Liver (tissue), 8 donors: ENCODE measurements at regions not wholly inside any gene's neighbourhood (a gene's known extent, or its start where the extent isn't known, plus 50 kb on each side); places are given as distances from the start of the nearest gene placed in this dataset.

ENCODE experiments used
- DNase-seq: peaks from one replicate; pipeline ENCODE4 v3.0.0-alpha.2; 2017; ENCODE audit warnings: low spot score
- H3K27ac ChIP-seq, 2 donors: one replicate each; pipeline ENCODE4 v1.7.0; 2013; ENCODE audit warnings: inconsistent platforms in 2 of 2, low read length in 2 of 2, control low read depth in 1 of 2, low read depth in 1 of 2, mild to moderate bottlenecking in 1 of 2
- H3K27me3 ChIP-seq, 4 donors: one replicate each; pipeline versions ENCODE4 v1.6.1 to v1.7.0; 2013; ENCODE audit warnings: low read length in 3 of 4, inconsistent platforms in 1 of 4, mild to moderate bottlenecking in 1 of 4, moderate library complexity in 1 of 4; ENCODE audit not compliant: control insufficient read depth in 4 of 4, insufficient read depth in 4 of 4
- H3K36me3 ChIP-seq, 4 donors: one replicate each; pipeline versions ENCODE4 v1.6.1 to v1.7.0; 2013; ENCODE audit warnings: low read length in 3 of 4, mild to moderate bottlenecking in 3 of 4, low read depth in 1 of 4, moderate library complexity in 1 of 4; ENCODE audit not compliant: control insufficient read depth in 4 of 4, insufficient read depth in 3 of 4
- H3K4me1 ChIP-seq, 4 donors: one replicate each; pipeline versions ENCODE4 v1.6.1 to v1.7.0; 2013; ENCODE audit warnings: low read length in 3 of 4, mild to moderate bottlenecking in 3 of 4, moderate library complexity in 1 of 4; ENCODE audit not compliant: control insufficient read depth in 4 of 4, insufficient read depth in 4 of 4
- H3K4me3 ChIP-seq, 3 donors: one replicate each; pipeline versions ENCODE4 v1.6.1 to v1.7.0; 2013; ENCODE audit warnings: low read length in 3 of 3, control low read depth in 1 of 3, low read depth in 1 of 3, mild to moderate bottlenecking in 1 of 3
- H3K9ac ChIP-seq, 2 donors: one replicate each; pipeline ENCODE4 v1.7.0; 2013; ENCODE audit warnings: low read length in 2 of 2, mild to moderate bottlenecking in 2 of 2, moderate library complexity in 2 of 2, control low read depth in 1 of 2, low read depth in 1 of 2
- H3K9me3 ChIP-seq, 4 donors: one replicate each; pipeline versions ENCODE4 v1.6.1 to v1.7.0; 2013; ENCODE audit warnings: low read length in 3 of 4; ENCODE audit not compliant: control insufficient read depth in 4 of 4
- ATF3 ChIP-seq: IDR thresholded peaks from 2 replicates; pipeline ENCODE4 v1.6.1; 2016; ENCODE audit warnings: antibody characterized with exemption
- CTCF ChIP-seq: fragments of 150-350 bp; IDR thresholded peaks from 2 replicates; pipeline ENCODE4 v1.5.1; 2017; ENCODE audit warnings: improper control_type of control experiment, low read depth, low read length; ENCODE audit not compliant: missing input control
- EGR1 ChIP-seq, 2 donors: IDR thresholded peaks; 2 replicates each; pipeline ENCODE4 v1.6.1; 2016 to 2018; ENCODE audit warnings: antibody characterized with exemption in 2 of 2, low read depth in 2 of 2
- FOXA1 ChIP-seq: IDR thresholded peaks from 2 replicates; pipeline ENCODE4 v1.6.1; 2016; ENCODE audit warnings: antibody characterized with exemption
- FOXA2 ChIP-seq: IDR thresholded peaks from 2 replicates; pipeline ENCODE4 v1.6.1; 2016; ENCODE audit warnings: antibody characterized with exemption
- HNF4G ChIP-seq: IDR thresholded peaks from 2 replicates; pipeline ENCODE4 v1.6.1; 2016; ENCODE audit warnings: antibody characterized with exemption
- JUND ChIP-seq, 2 donors: IDR thresholded peaks; 2 replicates each; pipeline ENCODE4 v1.6.1; 2016; ENCODE audit warnings: antibody characterized with exemption in 2 of 2
- MAX ChIP-seq: IDR thresholded peaks from 2 replicates; pipeline ENCODE4 v1.6.1; 2016; ENCODE audit warnings: antibody characterized with exemption
- RAD21 ChIP-seq, 2 donors: IDR thresholded peaks; 2 replicates each; pipeline ENCODE4 v1.6.1; 2016; ENCODE audit warnings: antibody characterized with exemption in 2 of 2, mild to moderate bottlenecking in 2 of 2
- REST ChIP-seq: IDR thresholded peaks from 2 replicates; pipeline ENCODE4 v1.6.1; 2016; ENCODE audit warnings: antibody characterized with exemption, mild to moderate bottlenecking
- RXRA ChIP-seq, 2 donors: IDR thresholded peaks; 2 replicates each; pipeline ENCODE4 v1.6.1; 2017 to 2018; ENCODE audit warnings: antibody characterized with exemption in 2 of 2, mild to moderate bottlenecking in 1 of 2
- SP1 ChIP-seq: IDR thresholded peaks from 2 replicates; pipeline ENCODE4 v1.6.1; 2018; ENCODE audit warnings: antibody characterized with exemption, mild to moderate bottlenecking
- TAF1 ChIP-seq: conservative IDR thresholded peaks from 2 replicates; pipeline ENCODE4 v1.6.1; 2016; ENCODE audit warnings: antibody characterized with exemption, mild to moderate bottlenecking
- YY1 ChIP-seq: IDR thresholded peaks from 2 replicates; pipeline ENCODE4 v1.6.1; 2016; ENCODE audit warnings: antibody characterized with exemption, mild to moderate bottlenecking
- ZBTB33 ChIP-seq: IDR thresholded peaks from 2 replicates; pipeline ENCODE4 v1.6.1; 2016; ENCODE audit warnings: antibody characterized with exemption
- WGBS: extraction: QIAGEN DNeasy Blood & Tissue Kit; methylation state at CpG from one replicate; pipeline ENCODE4 v1.1.7; 2013; 5-methylcytosine and 5-hydroxymethylcytosine counted together
- donor health status: healthy.
- donor health status: healthy.
- donor health status: healthy.
- donor health status: healthy.
- donor health status: healthy.

- no peak for TF ChIP-seq CTCF
- no peak for TF ChIP-seq TAF1
- TF ChIP-seq HNF4G: no peak
- no peak for TF ChIP-seq RXRA (IDR thresholded peaks at IDR 0.05)
These were observed 890.9 kb downstream of the VRK1 start (continued) for GRCh38 chr14:97687944-97688630.

- Histone ChIP-seq H3K9ac (no peak overlapping the region), H3K27me3 (no peaks in the 10 kb centered on the region), H3K4me3 (no peak overlapping the region), H3K36me3 (no peaks in the 10 kb centered on the region), H3K9me3 (peaks cover 0 to 1% (median 0%) of the 10 kb centered on the region in 4 donors), H3K27ac (no peak overlapping the region), H3K4me1 (no peaks in the 10 kb centered on the region)
- WGBS: 84% methylated on average over 11 of the region's 11 CpGs
- no peak for TF ChIP-seq ATF3
- no peak for TF ChIP-seq REST
- no peak for TF ChIP-seq RXRA (IDR thresholded peaks at IDR 0.05)
- no peak for TF ChIP-seq ZBTB33
- no peak for TF ChIP-seq TAF1
- TF ChIP-seq EGR1 (IDR thresholded peaks at IDR 0.05; ENCODE audit: low read depth in 2 of 2): no peak
- TF ChIP-seq HNF4G: no peak
- TF ChIP-seq MAX: no peak
- no peak for TF ChIP-seq JUND (IDR thresholded peaks at IDR 0.05)
- no peak for TF ChIP-seq CTCF
- no peak for TF ChIP-seq RAD21 (IDR thresholded peaks at IDR 0.05)
- no peak for TF ChIP-seq FOXA1
- TF ChIP-seq FOXA2: no peak
- no peak for TF ChIP-seq YY1
- TF ChIP-seq SP1: no peak
- no peak for DNase-seq
These were observed 891.6 kb downstream of the VRK1 start for GRCh38 chr14:97688631-97689336.
